ENCODE measurements at regions not wholly inside any gene's neighbourhood (a gene's known extent, or its start where the extent isn't known, plus 50 kb on each side); places are given as distances from the start of the nearest gene placed in this dataset.

GRCh38 chr4:19375136-19375804 lies 876.4 kb upstream of the SLIT2 start (continued):
- TF ChIP-seq NBN (conservative IDR thresholded peaks at IDR 0.05) (no peak), IKZF1 (IDR thresholded peaks at IDR 0.05) (no peak), EED (CRISPR knock-in tag; IDR thresholded peaks at IDR 0.05) (no peak), MED8 (CRISPR knock-in tag; IDR thresholded peaks at IDR 0.05; ENCODE audit: insufficient replicate concordance) (no peak)

- FAIRE-seq = no peak
- no peak overlapping the region for H3K4me2 ChIP-seq (ENCODE audit: low read depth, low read length)
- in situ Hi-C loops (cut with HindIII; ENCODE audit: extremely low pct_ligation_motif_present, low pct_unique_long_range_greater_than_20kb) (no loop called here), intact Hi-C loops (cut with micrococcal nuclease; ENCODE audit: unreplicated experiment) (no loop called here)
- H3K36me3 ChIP-seq (replicated peaks in 1 of 2; ENCODE audit: control insufficient read depth in 1 of 2, insufficient read depth in 2 of 2, low read length in 2 of 2) = no peaks in the 10 kb centered on the region
- POLR2A ChIA-PET = no interaction called here
- no peak for DNase-seq (ENCODE audit: low spot score)
- H3K27me3 ChIP-seq (ENCODE audit: control insufficient read depth in 1 of 2, insufficient read depth in 2 of 2, low read length in 2 of 2) = no peaks in the 10 kb centered on the region
- H3K79me2 ChIP-seq (ENCODE audit: insufficient read depth, low read length) = no peaks in the 10 kb centered on the region
- ATAC-seq = no peak
- no TSS peak for BruUV-seq (replicated peaks)
- H3K4me1 ChIP-seq (ENCODE audit: insufficient read depth, low read length) = no peaks in the 10 kb centered on the region
- TF ChIP-seq PHF5A (CRISPR knock-in tag; IDR thresholded peaks at IDR 0.05; ENCODE audit: low read depth, unreplicated experiment) = no peak
- no peak overlapping the region for H3K4me3 ChIP-seq (replicated peaks in 1 of 3; ENCODE audit: insufficient read depth in 1 of 3, low read depth in 2 of 3, low read length in 3 of 3)
- CTCF ChIA-PET (ENCODE audit: low intra/inter-chr PET ratio, low total read pairs) = no interaction called here
- H3K27ac ChIP-seq (ENCODE audit: extremely low read length, insufficient read depth, low read length) = no peak overlapping the region
- no peak overlapping the region for H3K9ac ChIP-seq (ENCODE audit: insufficient read depth, low read depth, low read length)
- H4K20me1 ChIP-seq (ENCODE audit: insufficient read depth, low read length) = no peaks in the 10 kb centered on the region
- H3K9me3 ChIP-seq (ENCODE audit: low read length) = peaks cover 88% of the 10 kb centered on the region
- WGBS (ENCODE audit: low lambda C conversion rate) = 0% methylated on average over 1 of the region's 2 CpGs
- no peak overlapping the region for H2AFZ ChIP-seq (ENCODE audit: low read length)
These were observed 879.3 kb upstream of the SLIT2 start for GRCh38 chr4:19372390-19372789.

- POLR2A ChIA-PET = no interaction called here
- intact Hi-C loops (cut with micrococcal nuclease; ENCODE audit: unreplicated experiment) (no loop called here), in situ Hi-C loops (cut with HindIII; ENCODE audit: extremely low pct_ligation_motif_present, low pct_unique_long_range_greater_than_20kb) (no loop called here)
- ATAC-seq (no peak), DNase-seq (ENCODE audit: low spot score) (no peak), FAIRE-seq (no peak)
- no peak overlapping the region for H3K4me2 ChIP-seq (ENCODE audit: low read depth, low read length)
- no peak overlapping the region for H2AFZ ChIP-seq (ENCODE audit: low read length)
- H3K79me2 ChIP-seq (ENCODE audit: insufficient read depth, low read length) = no peaks in the 10 kb centered on the region
- BruUV-seq (replicated peaks) = no TSS peak
- WGBS (ENCODE audit: low lambda C conversion rate) = 7% methylated on average over 3 of the region's 3 CpGs
- CTCF ChIA-PET (ENCODE audit: low intra/inter-chr PET ratio, low total read pairs) = no interaction called here
- no peaks in the 10 kb centered on the region for H3K36me3 ChIP-seq (replicated peaks in 1 of 2; ENCODE audit: control insufficient read depth in 1 of 2, insufficient read depth in 2 of 2, low read length in 2 of 2)
- H4K20me1 ChIP-seq (ENCODE audit: insufficient read depth, low read length) = no peaks in the 10 kb centered on the region
- TF ChIP-seq SOX6 (IDR thresholded peaks at IDR 0.05) (no peak), SOX6 (CRISPR knock-in tag; IDR thresholded peaks at IDR 0.05) (no peak), SMC3 (IDR thresholded peaks at IDR 0.05; ENCODE audit: low read length) (no peak)
- H3K9ac ChIP-seq (ENCODE audit: insufficient read depth, low read depth, low read length) = no peak overlapping the region
- no peak overlapping the region for H3K27ac ChIP-seq (ENCODE audit: extremely low read length, insufficient read depth, low read length)
- no peaks in the 10 kb centered on the region for H3K4me1 ChIP-seq (ENCODE audit: insufficient read depth, low read length)
- H3K9me3 ChIP-seq (ENCODE audit: low read length) = peaks cover 72% of the 10 kb centered on the region
- no peak overlapping the region for H3K4me3 ChIP-seq (replicated peaks in 1 of 3; ENCODE audit: insufficient read depth in 1 of 3, low read depth in 2 of 3, low read length in 3 of 3)
- no peaks in the 10 kb centered on the region for H3K27me3 ChIP-seq (ENCODE audit: control insufficient read depth in 1 of 2, insufficient read depth in 2 of 2, low read length in 2 of 2)
These were observed 882.9 kb upstream of the SLIT2 start for GRCh38 chr4:19368800-19369199.

All from HepG2 (cell line).